ENCODE measurements at regions not wholly inside any gene's neighbourhood (a gene's known extent, or its start where the extent isn't known, plus 50 kb on each side); places are given as distances from the start of the nearest gene placed in this dataset.

GRCh38 chr12:126086242-126086641, 1021.0 kb downstream of the AACS start:
- in situ Hi-C loops (cut with MboI; ENCODE audit: low pct_unique_long_range_greater_than_20kb, low sequenced_read_pairs, unreplicated experiment): no loop called here
- DNase-seq (ENCODE audit: low spot score): no peak
- no peak for TF ChIP-seq CTCF (IDR thresholded peaks at IDR 0.05; ENCODE audit: extremely low read depth, insufficient read depth, missing control alignments)

GRCh38 chr12:126087692-126088091, 1022.5 kb downstream of the AACS start:
- no peak for DNase-seq (ENCODE audit: low spot score)
- in situ Hi-C loops (cut with MboI; ENCODE audit: low pct_unique_long_range_greater_than_20kb, low sequenced_read_pairs, unreplicated experiment): no loop called here
- no peak for TF ChIP-seq CTCF (IDR thresholded peaks at IDR 0.05; ENCODE audit: extremely low read depth, insufficient read depth, missing control alignments)

- TF ChIP-seq CTCF (IDR thresholded peaks at IDR 0.05; ENCODE audit: extremely low read depth, insufficient read depth, missing control alignments): no peak
- in situ Hi-C loops (cut with MboI; ENCODE audit: low pct_unique_long_range_greater_than_20kb, low sequenced_read_pairs, unreplicated experiment): no loop called here
- no peak for DNase-seq (ENCODE audit: low spot score)
These were observed 1028.7 kb downstream of the AACS start for GRCh38 chr12:126093908-126094307.

GRCh38 chr12:126095748-126096510, 1030.7 kb downstream of the AACS start:
- TF ChIP-seq CTCF (IDR thresholded peaks at IDR 0.05; ENCODE audit: extremely low read depth, insufficient read depth, missing control alignments): no peak
- in situ Hi-C loops (cut with MboI; ENCODE audit: low pct_unique_long_range_greater_than_20kb, low sequenced_read_pairs, unreplicated experiment): no loop called here
- DNase-seq (ENCODE audit: low spot score): no peak

GRCh38 chr12:126106706-126107105, 1041.5 kb downstream of the AACS start:
- TF ChIP-seq CTCF (IDR thresholded peaks at IDR 0.05; ENCODE audit: extremely low read depth, insufficient read depth, missing control alignments): no peak
- in situ Hi-C loops (cut with MboI; ENCODE audit: low pct_unique_long_range_greater_than_20kb, low sequenced_read_pairs, unreplicated experiment): no loop called here
- no peak for DNase-seq (ENCODE audit: low spot score)

- in situ Hi-C loops (cut with MboI; ENCODE audit: low pct_unique_long_range_greater_than_20kb, low sequenced_read_pairs, unreplicated experiment): no loop called here
- DNase-seq (ENCODE audit: low spot score): no peak
- TF ChIP-seq CTCF (IDR thresholded peaks at IDR 0.05; ENCODE audit: extremely low read depth, insufficient read depth, missing control alignments): no peak
These were observed 1042.4 kb downstream of the AACS start for GRCh38 chr12:126107659-126108058.

Data from GM13977 (cell line).